ENCODE measurements at regions not wholly inside any gene's neighbourhood (a gene's known extent, or its start where the extent isn't known, plus 50 kb on each side); places are given as distances from the start of the nearest gene placed in this dataset.

GRCh38 chr15:88997531-88997930, 84.4 kb upstream of the MFGE8 start (continued):
- TF ChIP-seq ASH2L (IDR thresholded peaks at IDR 0.05; ENCODE audit: insufficient read length, low read depth, low read length): no peak
- TF ChIP-seq TCF7 (IDR thresholded peaks at IDR 0.05; ENCODE audit: low read depth): no peak
- TF ChIP-seq GRHL1 (CRISPR knock-in tag; conservative IDR thresholded peaks at IDR 0.05): no peak
- TF ChIP-seq MED1 (CRISPR knock-in tag; IDR thresholded peaks at IDR 0.05): no peak
- no peak for TF ChIP-seq TMF1 (CRISPR knock-in tag; IDR thresholded peaks at IDR 0.05; ENCODE audit: low read depth)
- TF ChIP-seq ZNF782 (CRISPR knock-in tag; IDR thresholded peaks at IDR 0.05; ENCODE audit: borderline replicate concordance): no peak
- no peak for TF ChIP-seq THAP7 (CRISPR knock-in tag; IDR thresholded peaks at IDR 0.05)
- no peak for TF ChIP-seq SNAI1 (CRISPR knock-in tag; IDR thresholded peaks at IDR 0.05; ENCODE audit: borderline replicate concordance)
- no peak for TF ChIP-seq KDM6A (CRISPR knock-in tag; IDR thresholded peaks at IDR 0.05; ENCODE audit: low read depth)
- TF ChIP-seq, protein P1, sequence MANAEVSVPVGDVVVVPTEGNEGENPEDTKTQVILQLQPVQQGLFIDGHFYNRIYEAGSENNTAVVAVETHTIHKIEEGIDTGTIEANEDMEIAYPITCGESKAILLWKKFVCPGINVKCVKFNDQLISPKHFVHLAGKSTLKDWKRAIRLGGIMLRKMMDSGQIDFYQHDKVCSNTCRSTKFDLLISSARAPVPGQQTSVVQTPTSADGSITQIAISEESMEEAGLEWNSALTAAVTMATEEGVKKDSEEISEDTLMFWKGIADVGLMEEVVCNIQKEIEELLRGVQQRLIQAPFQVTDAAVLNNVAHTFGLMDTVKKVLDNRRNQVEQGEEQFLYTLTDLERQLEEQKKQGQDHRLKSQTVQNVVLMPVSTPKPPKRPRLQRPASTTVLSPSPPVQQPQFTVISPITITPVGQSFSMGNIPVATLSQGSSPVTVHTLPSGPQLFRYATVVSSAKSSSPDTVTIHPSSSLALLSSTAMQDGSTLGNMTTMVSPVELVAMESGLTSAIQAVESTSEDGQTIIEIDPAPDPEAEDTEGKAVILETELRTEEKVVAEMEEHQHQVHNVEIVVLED (CRISPR knock-in tag; IDR thresholded peaks at IDR 0.05; ENCODE audit: borderline replicate concordance): no peak
